HFF-Myc (cell line): ENCODE measurements at regions not wholly inside any gene's neighbourhood (a gene's known extent, or its start where the extent isn't known, plus 50 kb on each side); places are given as distances from the start of the nearest gene placed in this dataset.

Source experiments
- DNase-seq: peaks from one replicate; pipeline ENCODE4 v3.0.0-alpha.2; 2011; ENCODE audit warnings: low read depth; ENCODE audit errors: extremely low read depth
- H3K4me3 ChIP-seq: replicated peaks from 2 replicates; pipeline ENCODE4 v1.5.1; 2011; ENCODE audit warnings: low read depth, mild to moderate bottlenecking, control low read depth, low read length
- CTCF ChIP-seq: IDR thresholded peaks from 2 replicates; pipeline ENCODE4 v1.5.1; 2012; ENCODE audit warnings: mild to moderate bottlenecking, low read depth, low read length, control low read depth; ENCODE audit errors: missing control alignments

GRCh38 chr16:48448841-48449481 is 63.7 kb upstream of the SIAH1 start:
- TF ChIP-seq CTCF, result no peak
- H3K4me3 ChIP-seq, result no peak overlapping the region
- DNase-seq, result no peak

- no peak overlapping the region for H3K4me3 ChIP-seq
- TF ChIP-seq CTCF, result no peak
- no peak for DNase-seq
Observed at GRCh38 chr16:48447940-48448536, 62.8 kb upstream of the SIAH1 start.

GRCh38 chr16:48447428-48447827 is 62.2 kb upstream of the SIAH1 start:
- no peak overlapping the region for H3K4me3 ChIP-seq
- TF ChIP-seq CTCF, result no peak
- DNase-seq, result no peak

- TF ChIP-seq CTCF, result no peak
- H3K4me3 ChIP-seq, result no peak overlapping the region
Observed at GRCh38 chr16:48446534-48446920, 61.3 kb upstream of the SIAH1 start.

GRCh38 chr16:48445782-48446533 is 60.7 kb upstream of the SIAH1 start:
- no peak for TF ChIP-seq CTCF
- no peak overlapping the region for H3K4me3 ChIP-seq
- no peak for DNase-seq

More at GRCh38 chr16:48446534-48446920, 61.3 kb upstream of the SIAH1 start:
- no peak for DNase-seq

- no peak for TF ChIP-seq CTCF
- DNase-seq, result peak; percentile 75
- no peak overlapping the region for H3K4me3 ChIP-seq
Observed at GRCh38 chr16:48444574-48444973, 59.4 kb upstream of the SIAH1 start.
